Mammary epithelial cell (primary cell): ENCODE measurements at regions not wholly inside any gene's neighbourhood (a gene's known extent, or its start where the extent isn't known, plus 50 kb on each side); places are given as distances from the start of the nearest gene placed in this dataset.

Experiments
- CTCF ChIP-seq, 2 donors: IDR thresholded peaks in 1 of 2; conservative IDR thresholded peaks in 1 of 2; 2 replicates each; pipeline ENCODE4 v1.5.1; 2011 to 2012; ENCODE audit warnings: inconsistent platforms in 2 of 2, low read length in 2 of 2, mild to moderate bottlenecking in 2 of 2, control low read depth in 1 of 2, low read depth in 1 of 2; ENCODE audit not compliant: insufficient read depth in 1 of 2; ENCODE audit errors: extremely low read depth in 1 of 2
- EZH2 ChIP-seq: IDR thresholded peaks from 2 replicates; pipeline ENCODE4 v1.6.1; 2012; ENCODE audit warnings: low read length, inconsistent platforms, borderline replicate concordance

- no peak for TF ChIP-seq CTCF (conservative IDR thresholded peaks at IDR 0.05 in 1 of 2, IDR thresholded peaks at IDR 0.05 in 1 of 2; ENCODE audit: extremely low read depth in 1 of 2, insufficient read depth in 1 of 2, low read depth in 1 of 2, low read length in 2 of 2)
- no peak for TF ChIP-seq EZH2
These were observed 298.2 kb downstream of the SPATA17 start for GRCh38 chr1:217929213-217929885.
